ENCODE measurements at regions not wholly inside any gene's neighbourhood (a gene's known extent, or its start where the extent isn't known, plus 50 kb on each side); places are given as distances from the start of the nearest gene placed in this dataset.

DNA sequence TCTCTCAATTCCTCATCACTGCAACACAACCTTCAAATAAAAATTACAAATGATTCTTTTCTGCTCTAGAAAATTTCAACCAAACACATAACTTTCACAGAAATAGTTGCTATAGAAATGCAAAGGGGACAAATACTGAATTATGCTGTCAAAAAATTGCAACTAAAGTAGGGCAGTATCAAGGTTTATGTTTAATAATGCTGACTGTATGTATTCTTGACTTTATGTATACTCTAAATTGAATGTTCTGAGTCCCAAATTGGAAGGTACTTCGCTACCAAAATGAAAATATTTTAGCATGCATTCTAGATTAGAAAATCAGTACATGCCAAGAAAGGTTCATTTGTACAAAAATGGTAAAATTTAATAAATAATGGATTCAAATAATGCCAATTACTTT, 237.3 kb upstream of the TET2 start:
- no peak overlapping the region for H3K4me3 ChIP-seq
- 71% methylated on average over 1 of the region's 1 CpG for WGBS
- no peak overlapping the region for H3K27ac ChIP-seq (replicated peaks in 1 of 4)
- DNase-seq (ENCODE audit: extremely low spot score), result no peak
- H3K36me3 ChIP-seq, result no peaks in the 10 kb centered on the region
- no peaks in the 10 kb centered on the region for H3K9me3 ChIP-seq
- intact Hi-C loops (cut with DNase I), result no loop called here
- H3K27me3 ChIP-seq, result no peaks in the 10 kb centered on the region
- H3K4me1 ChIP-seq, result no peaks in the 10 kb centered on the region
- TF ChIP-seq EP300 (IDR thresholded peaks at IDR 0.05), result no peak
- no peak for TF ChIP-seq CTCF (IDR thresholded peaks at IDR 0.05)
- no peak for TF ChIP-seq POLR2A (IDR thresholded peaks at IDR 0.05; ENCODE audit: low read depth)
- TF ChIP-seq POLR2AphosphoS5 (IDR thresholded peaks at IDR 0.05), result no peak

DNA sequence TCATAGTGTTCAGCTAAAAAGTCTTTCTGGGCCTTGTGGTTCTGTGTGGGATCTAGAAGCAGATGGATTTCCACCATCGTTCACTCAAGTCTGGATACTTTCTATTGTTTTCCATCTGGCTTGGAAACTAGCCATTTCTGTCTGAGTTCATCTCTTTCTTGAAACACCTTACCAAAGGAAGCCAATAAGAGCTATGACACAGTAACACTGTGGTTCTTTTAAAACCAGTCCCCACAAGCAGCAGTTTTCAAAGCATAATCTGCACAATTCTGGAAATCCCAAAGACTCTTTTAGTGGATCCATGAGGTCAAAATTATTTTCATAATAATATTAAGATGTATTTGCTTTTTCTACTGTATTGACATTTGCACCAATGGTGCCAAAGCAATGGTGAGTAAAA, 234.2 kb upstream of the TET2 start:
- Histone ChIP-seq H3K9me3 (no peaks in the 10 kb centered on the region), H3K4me3 (no peak overlapping the region), H3K4me1 (no peaks in the 10 kb centered on the region), H3K27ac (replicated peaks in 1 of 4) (no peak overlapping the region), H3K27me3 (no peaks in the 10 kb centered on the region), H3K36me3 (no peaks in the 10 kb centered on the region)
- TF ChIP-seq POLR2AphosphoS5 (IDR thresholded peaks at IDR 0.05), result no peak
- no peak for TF ChIP-seq CTCF (IDR thresholded peaks at IDR 0.05)
- no peak for TF ChIP-seq EP300 (IDR thresholded peaks at IDR 0.05)
- no peak for TF ChIP-seq POLR2A (IDR thresholded peaks at IDR 0.05; ENCODE audit: low read depth)
- WGBS, result 43% methylated on average over 1 of the region's 1 CpG
- DNase-seq (ENCODE audit: extremely low spot score), result no peak
- intact Hi-C loops (cut with DNase I), result no loop called here

DNA sequence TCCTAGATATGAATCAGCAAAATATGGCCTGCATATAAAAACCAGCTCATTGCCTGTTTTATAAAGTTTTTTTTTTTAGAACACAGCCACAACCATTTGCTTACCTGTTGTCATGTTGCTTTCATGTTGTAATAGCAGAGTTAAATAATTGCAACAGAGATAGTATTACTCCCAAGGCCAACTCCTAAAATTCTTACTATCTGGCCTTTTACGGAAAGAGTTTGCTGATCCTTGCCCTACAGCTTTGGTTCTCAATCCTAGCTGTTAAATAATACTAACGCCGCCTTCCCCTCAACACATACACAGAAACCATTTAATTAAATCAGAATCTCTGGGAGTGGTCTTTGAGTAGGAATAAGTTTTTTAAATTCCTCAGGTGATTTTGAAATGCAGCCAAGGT, 231.3 kb upstream of the TET2 start:
- intact Hi-C loops (cut with DNase I), result no loop called here
- WGBS, result 83% methylated on average over 3 of the region's 3 CpGs

DNA sequence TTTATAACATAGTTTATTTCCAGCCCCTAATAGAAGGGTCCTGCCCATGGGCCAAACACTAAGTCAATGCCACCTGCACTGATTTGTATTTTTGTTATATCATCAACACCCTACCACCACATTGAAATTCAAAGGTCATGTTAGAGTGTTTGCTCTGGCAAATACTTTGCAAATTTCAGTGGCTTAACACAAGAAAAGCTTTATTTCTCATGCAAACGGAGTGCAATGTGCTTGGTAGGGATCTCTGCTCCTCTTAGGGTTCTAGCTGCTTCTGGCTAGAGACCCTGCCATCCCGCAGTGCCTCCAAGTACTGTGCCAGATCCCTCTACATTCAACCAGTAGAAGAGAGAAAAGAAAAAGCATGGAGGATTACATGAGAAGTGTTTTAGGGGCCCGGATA, 230.8 kb upstream of the TET2 start:
- DNase-seq (ENCODE audit: extremely low spot score), result no peak
- intact Hi-C loops (cut with DNase I), result no loop called here
- Histone ChIP-seq H3K4me1 (no peaks in the 10 kb centered on the region), H3K9me3 (no peaks in the 10 kb centered on the region), H3K27me3 (no peaks in the 10 kb centered on the region), H3K36me3 (no peaks in the 10 kb centered on the region), H3K4me3 (no peak overlapping the region), H3K27ac (replicated peaks in 1 of 4) (no peak overlapping the region)
- 41% methylated on average over 3 of the region's 3 CpGs for WGBS
- TF ChIP-seq POLR2AphosphoS5 (IDR thresholded peaks at IDR 0.05) (no peak), CTCF (IDR thresholded peaks at IDR 0.05) (no peak), POLR2A (IDR thresholded peaks at IDR 0.05; ENCODE audit: low read depth) (no peak), EP300 (IDR thresholded peaks at IDR 0.05) (no peak)

More for the DNA sequence above, 231.3 kb upstream of the TET2 start:
- no peaks in the 10 kb centered on the region for H3K27me3 ChIP-seq
- H3K27ac ChIP-seq (replicated peaks in 1 of 4), result no peak overlapping the region
- no peaks in the 10 kb centered on the region for H3K36me3 ChIP-seq
- no peak for DNase-seq (ENCODE audit: extremely low spot score)
- no peaks in the 10 kb centered on the region for H3K9me3 ChIP-seq
- no peaks in the 10 kb centered on the region for H3K4me1 ChIP-seq
- no peak for TF ChIP-seq POLR2AphosphoS5 (IDR thresholded peaks at IDR 0.05)
- TF ChIP-seq POLR2A (IDR thresholded peaks at IDR 0.05; ENCODE audit: low read depth), result no peak
- TF ChIP-seq EP300 (IDR thresholded peaks at IDR 0.05), result no peak
- TF ChIP-seq CTCF (IDR thresholded peaks at IDR 0.05), result no peak
- no peak overlapping the region for H3K4me3 ChIP-seq

DNA sequence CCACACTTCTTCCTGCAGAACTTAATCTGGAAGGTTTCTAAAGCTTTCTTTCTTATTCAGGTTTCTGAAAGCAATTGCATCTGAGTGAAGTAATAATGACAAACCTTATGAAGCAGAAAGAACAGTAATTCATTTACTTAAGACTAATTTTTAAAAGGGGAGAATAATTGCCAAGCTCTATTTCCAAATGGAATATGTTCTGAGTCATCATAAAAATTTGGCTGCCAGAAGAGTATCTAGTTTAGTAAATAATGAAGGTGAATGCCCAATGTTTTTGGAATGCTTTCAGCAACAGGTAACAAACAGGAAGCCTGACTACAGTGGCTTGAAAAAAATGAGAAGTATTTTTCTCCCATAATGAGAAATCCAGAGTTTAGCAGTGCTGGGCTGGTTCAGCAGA, 227.3 kb upstream of the TET2 start:
- no peak for DNase-seq (ENCODE audit: extremely low spot score)
- intact Hi-C loops (cut with DNase I), result no loop called here
- Histone ChIP-seq H3K9me3 (no peaks in the 10 kb centered on the region), H3K4me1 (no peaks in the 10 kb centered on the region), H3K4me3 (no peak overlapping the region), H3K27me3 (no peaks in the 10 kb centered on the region), H3K36me3 (no peaks in the 10 kb centered on the region), H3K27ac (replicated peaks in 1 of 4) (no peak overlapping the region)
- no peak for TF ChIP-seq CTCF (IDR thresholded peaks at IDR 0.05)
- no peak for TF ChIP-seq POLR2AphosphoS5 (IDR thresholded peaks at IDR 0.05)
- TF ChIP-seq POLR2A (IDR thresholded peaks at IDR 0.05; ENCODE audit: low read depth), result no peak
- TF ChIP-seq EP300 (IDR thresholded peaks at IDR 0.05), result no peak

Data from esophagus muscularis mucosa (tissue), 4 donors.